GM18502 (cell line): ENCODE measurements at regions not wholly inside any gene's neighbourhood (a gene's known extent, or its start where the extent isn't known, plus 50 kb on each side); places are given as distances from the start of the nearest gene placed in this dataset.
A peak's percentile ranks its signal among the peaks of the same experiment; 100 is the strongest.

Experiments
- ATAC-seq: cut with Tn5 transposase; IDR thresholded peaks from one replicate; pipeline ENCODE4 v1.9.1; 2021; ENCODE audit warnings: mild to moderate bottlenecking; ENCODE audit not compliant: unreplicated experiment, poor library complexity

DNA sequence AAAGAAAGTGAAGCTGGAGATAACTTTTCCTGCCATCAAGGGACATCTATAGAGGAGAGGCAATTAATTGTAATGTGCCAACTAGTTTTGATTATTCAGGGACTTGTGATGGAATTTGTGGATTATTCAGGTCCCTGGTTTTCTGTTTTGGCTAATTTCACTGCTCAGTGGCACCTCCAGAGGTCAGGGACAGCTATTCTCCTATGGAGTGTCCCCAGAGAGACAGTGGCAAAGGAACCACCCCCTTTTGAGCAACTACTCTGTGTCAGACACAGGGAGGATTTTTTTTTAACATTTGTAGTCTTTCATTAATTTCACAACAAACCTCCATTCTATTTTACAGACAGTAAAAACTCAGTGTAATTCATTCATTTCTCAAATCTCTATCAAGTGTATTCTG, 206.0 kb upstream of the SPRED2 start:
- no peak for ATAC-seq

DNA sequence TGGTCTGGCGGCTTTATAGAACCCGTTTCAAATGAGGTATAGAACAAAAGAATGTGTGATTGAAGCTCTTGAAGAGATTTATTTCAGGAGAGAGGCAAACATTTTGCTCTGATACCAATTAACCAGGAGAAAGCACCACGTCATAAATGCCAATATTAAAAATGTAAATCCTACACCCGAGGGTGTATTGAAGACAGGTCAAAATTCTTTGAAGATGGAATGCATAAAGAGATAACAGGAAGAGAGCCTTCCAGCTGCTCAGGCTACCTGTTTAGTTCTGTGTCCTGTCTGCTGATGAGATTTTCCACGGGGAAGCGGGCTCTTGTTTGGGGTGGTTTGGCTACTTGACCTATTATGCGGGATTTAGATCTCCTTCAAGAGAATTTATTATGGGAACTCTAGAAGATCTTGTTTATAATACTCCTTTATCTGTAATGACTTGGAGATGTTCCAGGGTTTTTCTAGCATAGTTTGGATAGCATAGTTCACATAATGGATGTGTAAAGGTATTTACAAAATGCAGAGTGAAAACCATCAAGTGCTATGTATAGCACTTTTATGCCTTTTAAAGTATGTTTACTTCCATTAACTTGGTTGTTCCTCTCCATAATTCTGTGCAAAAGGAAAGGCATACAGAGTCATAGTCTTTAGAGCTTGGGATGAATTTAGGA, 204.5 kb upstream of the SPRED2 start:
- no peak for ATAC-seq

DNA sequence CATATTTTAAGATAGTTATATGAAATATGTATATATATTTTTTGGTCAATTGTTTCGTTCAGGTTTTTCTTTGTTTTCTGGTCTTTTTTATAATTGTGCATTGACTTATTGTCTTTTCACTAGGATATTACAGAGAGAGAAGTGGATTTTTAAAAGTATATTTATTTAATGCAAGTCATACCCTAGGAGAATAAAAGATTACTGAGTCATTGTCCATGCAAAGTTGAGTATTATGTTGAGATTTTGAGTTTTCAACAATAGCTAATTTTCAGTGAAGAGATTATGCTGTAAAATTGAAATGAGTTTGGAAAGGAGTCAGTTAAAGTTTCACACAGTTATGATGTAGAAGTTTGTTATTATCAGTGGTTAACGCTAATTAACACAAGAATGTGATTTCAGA, 203.6 kb upstream of the SPRED2 start:
- ATAC-seq = no peak

DNA sequence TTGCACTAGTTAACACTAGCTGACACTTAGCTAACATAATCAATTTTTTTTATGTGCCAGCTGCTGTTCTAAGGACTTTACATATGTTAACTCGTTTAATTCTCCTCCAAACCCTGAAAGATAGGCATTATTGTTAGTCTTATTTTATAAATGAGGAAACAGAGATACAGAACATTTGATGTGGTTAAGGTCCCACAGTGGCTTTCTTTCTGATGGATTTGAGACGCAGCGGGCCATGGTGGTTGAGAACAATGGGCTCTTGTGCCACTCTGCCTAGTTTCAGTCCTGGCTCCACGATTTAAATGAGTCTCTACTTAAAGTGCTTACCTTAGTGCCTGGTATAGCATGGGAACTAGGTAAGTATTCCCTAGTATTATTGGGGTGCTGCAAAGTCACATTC, 201.9 kb upstream of the SPRED2 start:
- ATAC-seq = no peak

DNA sequence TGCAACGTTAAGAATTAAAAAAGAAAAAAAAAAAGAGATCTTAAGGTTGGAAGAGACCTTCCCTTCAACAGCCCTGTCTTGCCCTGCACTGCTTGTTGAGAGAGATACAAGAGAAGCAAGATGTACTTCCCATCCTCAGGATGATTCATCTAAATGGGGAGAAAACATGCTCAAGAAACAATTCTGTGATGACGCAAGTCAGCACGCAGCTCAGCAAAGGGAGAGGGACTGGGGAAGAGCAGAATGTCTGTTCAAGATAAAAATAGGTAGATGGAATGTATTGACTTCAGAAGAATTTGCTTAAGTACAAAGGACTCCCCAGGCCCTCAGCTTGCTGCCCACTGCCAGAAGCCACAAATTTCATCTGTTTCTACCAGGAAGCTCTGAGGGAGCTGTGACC, 198.2 kb upstream of the SPRED2 start:
- no peak for ATAC-seq

DNA sequence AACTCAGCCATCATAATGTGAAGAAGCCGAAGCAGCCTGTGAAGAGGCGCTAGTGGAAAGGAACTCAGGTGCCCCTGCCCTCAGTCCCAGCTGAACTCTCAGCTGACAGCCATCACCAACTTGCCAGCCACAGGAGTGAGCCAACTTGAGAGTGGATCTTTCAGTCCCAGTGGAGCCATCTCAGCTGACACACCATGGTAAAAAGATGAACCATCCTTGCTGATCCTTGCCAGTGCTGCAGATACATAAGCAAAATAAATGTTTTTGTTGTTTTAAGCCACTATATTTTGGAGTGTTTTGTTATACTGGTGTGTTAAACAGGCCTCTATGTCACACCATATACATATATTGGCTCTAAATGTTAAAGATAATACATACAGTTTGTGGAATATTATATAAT, 195.8 kb upstream of the SPRED2 start:
- ATAC-seq = no peak

DNA sequence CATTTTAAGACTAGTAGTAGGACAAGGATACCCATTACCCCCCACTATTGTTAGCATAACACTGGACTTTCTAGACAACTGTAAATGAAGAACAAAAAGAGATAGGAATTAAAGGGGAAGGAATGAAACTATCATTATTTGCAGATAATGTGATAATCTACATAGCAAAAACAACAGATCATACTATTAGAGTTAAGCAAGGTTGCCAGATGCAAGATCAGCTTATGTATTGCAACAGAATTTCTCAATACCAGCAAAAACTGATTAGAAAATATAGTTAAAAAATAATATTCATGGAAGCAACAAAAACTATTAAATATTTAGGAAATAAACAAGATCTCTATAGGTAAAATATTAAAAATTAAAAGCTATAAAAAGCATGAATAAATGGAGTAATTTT, 194.4 kb upstream of the SPRED2 start:
- no peak for ATAC-seq

DNA sequence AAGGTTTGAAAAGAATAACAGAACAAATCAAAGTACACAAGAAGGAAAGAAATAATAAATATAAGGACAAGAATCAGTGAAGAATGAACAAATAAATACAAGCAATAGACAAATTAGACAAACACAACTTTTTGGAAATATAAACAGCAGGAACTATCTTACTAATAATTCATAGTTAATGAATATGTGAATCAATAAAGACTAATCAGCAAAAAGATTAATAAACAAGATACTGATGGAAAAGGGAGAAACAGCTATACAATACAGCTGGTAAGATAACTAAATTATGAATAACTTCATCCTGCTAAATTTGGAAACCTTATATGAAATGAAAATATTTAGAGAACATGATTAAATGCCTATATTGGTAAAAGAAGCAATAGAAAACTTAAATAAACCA, 193.6 kb upstream of the SPRED2 start:
- ATAC-seq = no peak

DNA sequence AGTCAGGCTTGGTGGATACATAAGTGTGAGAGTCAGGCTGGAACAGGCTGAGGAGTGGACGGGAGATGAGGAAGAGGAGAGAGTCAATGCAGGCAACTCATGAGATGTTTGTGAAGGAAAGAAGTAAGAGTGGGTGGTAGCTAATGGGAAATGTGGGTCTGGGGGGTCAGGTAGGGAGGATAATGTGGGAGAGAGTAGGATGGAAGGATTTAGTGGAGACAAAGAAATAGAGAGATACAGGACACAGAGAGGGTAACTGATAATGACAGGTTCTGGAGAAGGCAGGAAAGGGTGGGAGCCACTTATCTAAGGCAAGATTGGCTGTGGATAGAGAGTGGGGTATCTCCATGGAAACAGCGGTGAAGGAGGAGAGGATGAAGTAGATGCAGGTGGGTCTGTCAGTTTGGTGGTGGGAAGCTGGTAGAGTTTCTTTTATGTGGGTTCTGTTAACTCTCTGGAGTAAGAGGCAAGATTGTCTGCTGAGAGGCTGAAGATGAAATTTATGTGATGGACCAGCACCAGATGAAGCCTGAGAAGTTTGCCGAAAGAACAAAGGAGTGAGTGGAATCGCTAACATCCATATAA, 190.6 kb upstream of the SPRED2 start:
- ATAC-seq = no peak

DNA sequence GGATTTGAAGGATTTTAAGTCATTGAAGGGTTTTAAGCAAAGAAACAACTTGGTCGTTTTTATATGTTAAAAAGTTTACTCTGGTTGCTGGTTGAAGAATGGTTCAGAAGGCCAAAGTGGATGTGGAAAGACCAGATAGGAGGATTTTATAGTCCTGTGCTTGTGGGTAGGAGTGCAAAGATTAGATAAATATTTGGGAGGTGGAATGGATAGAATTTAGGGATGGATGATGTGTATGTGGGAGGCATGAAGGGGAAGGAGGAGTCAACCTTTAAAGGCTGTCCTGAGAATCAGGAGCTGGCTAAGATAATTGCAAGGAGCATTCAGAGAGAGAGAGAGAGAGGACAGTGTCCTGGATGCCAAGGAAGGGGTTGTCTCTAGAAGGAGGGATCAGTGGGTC, 190.1 kb upstream of the SPRED2 start:
- ATAC-seq = no peak

DNA sequence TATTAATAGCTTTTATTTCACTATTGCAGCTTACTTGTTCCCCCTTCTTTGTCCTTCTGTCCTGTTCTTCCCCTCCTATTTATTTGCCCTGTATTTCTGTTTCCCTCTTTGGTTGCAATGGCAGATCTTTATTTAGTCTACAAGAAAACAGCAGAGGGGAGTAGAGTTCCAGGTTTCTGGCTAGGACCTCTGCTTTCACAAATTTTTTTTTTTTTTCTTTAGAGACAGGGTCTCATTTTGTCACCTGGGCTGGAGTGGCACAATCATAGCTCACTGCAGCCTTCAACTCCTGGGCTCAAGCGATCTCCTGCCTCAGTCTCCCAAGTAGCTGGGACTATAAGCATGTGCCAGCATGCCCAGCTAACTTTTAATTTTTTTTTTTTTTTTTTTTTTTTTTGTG, 188.1 kb upstream of the SPRED2 start:
- no peak for ATAC-seq

DNA sequence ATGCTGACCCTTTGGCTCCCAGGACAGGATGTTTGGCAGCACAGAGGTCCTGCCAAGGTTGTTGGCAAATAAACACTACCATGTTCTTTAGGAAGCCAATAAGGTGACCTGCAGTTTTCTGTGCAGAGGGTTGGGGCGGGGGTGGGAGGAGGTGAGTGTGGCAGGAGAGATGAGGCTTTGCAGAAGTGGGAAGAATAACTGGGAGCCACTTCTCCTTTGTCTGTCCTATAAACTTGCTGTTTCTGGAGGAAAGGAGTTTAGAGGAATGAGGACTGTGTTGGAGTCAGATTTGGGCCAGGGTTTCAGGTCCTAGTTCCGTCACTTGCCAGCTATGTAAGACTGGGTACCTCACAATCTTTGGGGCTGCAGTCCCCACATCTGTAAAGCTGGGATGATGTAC, 187.6 kb upstream of the SPRED2 start:
- ATAC-seq = no peak

DNA sequence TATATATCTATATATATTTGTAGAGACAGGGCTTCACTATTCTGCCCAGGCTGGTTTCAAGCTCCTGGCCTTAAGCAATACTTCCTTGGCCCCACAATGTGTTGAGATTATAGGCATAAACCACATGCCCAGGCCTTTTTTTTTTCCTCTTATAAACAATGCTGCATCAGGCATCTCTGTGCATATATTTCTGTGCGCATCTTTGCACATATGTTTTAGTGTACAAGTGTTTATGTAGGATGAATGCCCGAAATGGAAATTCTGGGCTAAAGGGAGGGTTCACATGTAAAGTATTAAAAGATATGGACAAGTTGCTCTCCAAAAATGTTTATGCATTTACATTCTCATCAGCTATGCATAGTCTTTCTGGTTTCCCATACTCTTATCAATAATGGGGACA, 183.2 kb upstream of the SPRED2 start:
- ATAC-seq = no peak

DNA sequence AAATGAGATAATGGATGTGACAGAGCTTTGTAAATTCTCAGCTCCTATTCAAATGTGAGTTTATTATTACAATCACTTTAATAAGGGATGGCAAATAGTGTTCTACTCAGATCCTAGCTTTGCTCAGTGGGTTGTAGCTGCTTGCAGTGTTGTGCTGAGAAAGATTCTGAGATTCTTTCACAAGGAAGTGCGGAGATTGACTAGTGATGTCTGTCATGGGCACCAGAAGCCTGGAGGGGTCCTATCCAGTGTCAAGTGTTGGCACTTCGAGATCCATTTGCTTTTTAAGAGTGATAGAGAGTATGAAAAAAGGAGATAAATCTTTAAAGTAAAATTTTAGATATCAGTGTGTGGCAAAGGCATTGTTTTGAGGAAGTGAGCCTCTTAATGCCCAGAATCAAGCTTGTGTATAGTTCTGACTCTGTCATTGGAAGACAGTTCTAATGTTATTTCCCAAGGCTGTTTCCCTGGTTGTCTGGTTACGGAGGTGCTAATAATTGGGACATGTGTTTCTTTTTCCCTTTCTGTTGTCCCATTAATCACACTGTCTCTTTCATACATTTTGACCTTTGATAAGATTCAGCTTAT, 181.7 kb upstream of the SPRED2 start:
- ATAC-seq = no peak

DNA sequence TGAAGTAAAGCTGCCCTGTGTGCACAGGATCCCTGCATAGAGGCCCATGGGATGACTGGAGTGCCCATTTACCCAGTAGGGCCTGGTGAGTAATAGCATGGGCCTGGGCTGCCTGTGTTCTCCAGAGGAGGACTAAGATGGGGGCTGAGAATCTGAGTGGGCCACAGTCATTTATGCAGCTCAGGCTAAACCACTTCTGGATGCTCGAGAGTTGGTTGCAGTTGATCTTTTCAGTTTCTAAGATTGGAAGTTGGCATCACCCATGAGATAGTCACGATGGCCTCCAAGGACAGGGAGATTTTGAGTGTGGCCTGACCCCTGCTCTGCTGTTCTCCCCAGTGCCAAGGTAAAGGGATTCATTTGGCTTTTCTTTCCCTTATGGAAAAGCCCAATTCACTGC, 179.1 kb upstream of the SPRED2 start:
- ATAC-seq = no peak

DNA sequence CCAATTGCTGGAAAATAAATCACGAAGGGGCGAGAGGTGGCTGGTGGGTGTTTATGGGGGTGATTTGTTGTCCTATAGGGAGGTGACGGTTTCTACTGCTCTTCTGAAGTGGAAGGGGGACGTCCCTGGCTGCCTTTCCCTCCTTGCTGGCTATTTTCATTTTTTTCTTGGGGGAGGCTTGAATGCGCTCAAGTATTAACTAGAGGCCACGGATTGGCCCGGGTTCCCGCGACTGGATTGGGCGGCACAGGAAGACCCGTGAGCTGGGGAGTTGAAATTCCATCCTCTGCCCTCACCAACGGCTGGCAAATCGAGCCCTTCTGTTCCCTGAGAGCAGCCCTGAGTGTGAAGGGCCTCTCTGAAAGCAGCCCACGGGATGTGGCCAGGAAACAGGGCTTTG, 176.5 kb upstream of the SPRED2 start:
- no peak for ATAC-seq

DNA sequence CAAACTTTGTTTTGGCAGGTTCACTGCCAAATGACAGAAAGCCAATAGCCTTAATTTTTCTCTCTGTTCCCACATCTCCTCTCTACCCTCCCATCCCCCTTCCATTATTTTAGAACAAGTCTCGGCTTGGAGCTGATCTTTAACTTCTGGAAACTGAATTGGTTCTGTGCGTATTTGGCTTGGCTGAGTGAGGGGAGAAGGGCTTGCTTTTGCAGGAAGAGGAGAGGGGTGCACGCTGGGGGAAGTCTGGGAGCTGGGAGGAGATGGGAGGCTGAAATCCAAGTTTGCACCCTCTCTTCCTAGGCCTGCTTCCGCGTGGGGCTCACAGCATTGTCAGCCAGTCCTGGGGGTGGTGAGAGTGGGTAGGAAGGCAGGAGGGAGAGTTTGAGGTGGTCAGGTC, 176.1 kb upstream of the SPRED2 start:
- ATAC-seq = no peak

DNA sequence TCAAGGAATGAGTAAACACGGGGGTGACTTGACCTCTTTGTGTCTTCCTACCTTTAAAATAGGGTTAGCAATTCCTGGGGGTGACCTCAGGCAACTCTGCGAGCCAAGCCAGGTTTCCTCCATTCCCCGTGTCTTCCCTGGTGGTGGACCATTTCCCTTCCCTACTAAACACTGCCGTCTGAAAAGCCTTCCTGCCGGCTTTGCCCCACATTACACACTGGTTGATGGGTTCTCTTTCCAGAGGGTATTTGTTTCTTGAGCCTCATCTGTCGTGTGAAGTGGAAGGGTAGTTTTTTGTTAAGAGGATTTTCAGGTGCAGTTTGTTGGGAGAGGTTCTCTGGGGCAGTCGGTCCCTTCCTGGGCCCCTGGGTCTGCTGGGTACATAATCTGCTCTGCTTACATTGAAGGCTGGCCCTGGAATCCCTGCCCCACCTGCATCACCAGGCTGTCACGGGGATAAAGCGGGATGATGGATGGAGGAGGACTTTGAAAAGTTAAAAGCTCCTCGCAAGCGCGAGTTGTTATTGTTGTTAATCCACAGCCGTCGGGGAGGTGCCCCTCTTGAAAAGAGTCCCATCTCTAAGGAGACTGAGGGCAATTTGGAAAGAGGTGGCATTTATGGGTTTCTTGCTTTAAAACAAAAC, 175.4 kb upstream of the SPRED2 start:
- ATAC-seq = no peak

DNA sequence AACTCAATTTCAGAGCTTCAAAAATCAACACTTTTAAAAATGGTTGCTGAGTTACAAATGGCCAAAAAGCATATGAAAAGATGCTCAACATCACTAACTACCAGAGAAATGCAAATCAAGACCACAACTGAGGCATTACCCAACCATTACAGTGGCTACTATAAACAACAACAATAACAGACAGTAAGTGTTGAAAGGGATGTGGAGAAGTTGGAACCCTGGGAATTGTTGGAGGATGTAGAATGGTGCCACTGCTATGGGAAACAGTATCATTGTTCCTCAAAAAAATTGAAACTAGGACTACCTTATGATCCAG, 173.3 kb upstream of the SPRED2 start:
- peak; percentile 47 for ATAC-seq

DNA sequence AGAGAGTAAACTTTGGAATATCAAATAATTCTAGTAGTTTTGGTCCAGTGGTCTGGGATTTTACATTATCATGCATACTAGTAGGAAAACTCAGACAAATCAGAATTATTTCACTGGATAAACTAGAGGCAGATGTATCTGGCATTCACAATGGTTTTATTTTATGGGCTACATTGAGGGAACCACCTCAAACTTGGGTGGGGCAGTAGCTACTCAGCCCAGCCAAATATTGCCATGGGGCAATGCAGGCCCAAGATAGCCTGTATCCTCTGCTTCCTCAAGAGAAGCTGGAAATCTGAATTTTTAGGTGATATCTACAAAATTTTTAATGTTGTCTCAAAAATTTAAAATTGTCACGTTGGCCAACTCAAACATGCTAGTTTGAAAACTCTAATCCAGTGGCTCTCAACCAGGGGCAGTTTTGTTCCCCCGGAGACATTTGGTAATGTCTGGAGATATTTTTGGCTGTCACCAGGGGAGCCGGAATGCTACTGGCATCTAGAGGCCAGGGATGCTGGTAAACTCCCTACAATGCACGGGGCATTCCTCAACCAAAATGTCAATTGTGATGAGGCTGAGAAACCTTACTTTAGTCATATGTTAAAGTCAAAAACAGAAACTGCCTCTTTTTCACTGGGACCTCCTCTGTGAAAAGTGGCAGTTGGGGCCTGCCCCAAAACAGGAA, 172.8 kb upstream of the SPRED2 start:
- ATAC-seq = no peak

DNA sequence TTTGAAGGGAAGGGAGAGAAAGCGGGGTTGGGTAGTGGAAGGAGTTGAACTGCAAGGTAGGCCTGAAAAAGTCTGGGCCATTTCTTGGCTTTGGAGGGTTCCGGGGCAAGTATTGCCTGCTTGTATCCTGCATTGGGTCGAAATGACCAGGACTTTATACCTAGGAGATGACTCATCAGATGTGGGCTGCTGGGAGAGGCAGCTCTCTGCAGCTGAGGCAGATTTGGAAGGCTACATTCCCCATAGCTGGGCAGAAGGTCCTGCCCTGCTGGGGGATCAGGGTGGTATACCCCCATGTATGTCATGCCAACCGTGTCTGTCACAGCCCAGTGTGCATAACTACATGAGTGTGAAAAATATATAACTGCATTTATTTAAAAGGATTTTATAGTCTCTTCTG, 171.8 kb upstream of the SPRED2 start:
- ATAC-seq = no peak
